HL-60 (cell line): ENCODE measurements at regions not wholly inside any gene's neighbourhood (a gene's known extent, or its start where the extent isn't known, plus 50 kb on each side); places are given as distances from the start of the nearest gene placed in this dataset.

Experiments used
- CTCF ChIP-seq: IDR thresholded peaks from one replicate; pipeline ENCODE4 v1.5.1; 2011; ENCODE audit warnings: low read length, control low read depth, inconsistent platforms; ENCODE audit not compliant: insufficient read depth
- GABPA ChIP-seq: IDR thresholded peaks from 2 replicates; pipeline ENCODE4 v1.6.1; 2012; ENCODE audit warnings: low read depth
- POLR2AphosphoS5 ChIP-seq: IDR thresholded peaks from 2 replicates; pipeline ENCODE4 v1.6.1; 2012; ENCODE audit warnings: low read depth
- SPI1 ChIP-seq: IDR thresholded peaks from 2 replicates; pipeline ENCODE4 v1.6.1; 2012; ENCODE audit warnings: low read depth, mild to moderate bottlenecking, borderline replicate concordance

- TF ChIP-seq SPI1 (no peak), POLR2AphosphoS5 (no peak), GABPA (no peak), CTCF (no peak)
These were observed 66.7 kb upstream of the ATP2B1 start for GRCh38 chr12:89775063-89775985.
